ENCODE measurements at regions not wholly inside any gene's neighbourhood (a gene's known extent, or its start where the extent isn't known, plus 50 kb on each side); places are given as distances from the start of the nearest gene placed in this dataset.
"Not testable (repeated sequence)": the region's sequence is repeated elsewhere in the genome, so short reads cannot be mapped to it uniquely, and the experiment has no call there.

- no peak for DNase-seq (ENCODE audit: low read depth)
These were observed 391.6 kb upstream of the PROK2 start for GRCh38 chr3:72176537-72177041.

- DNase-seq (ENCODE audit: low read depth), result no peak
These were observed 390.4 kb upstream of the PROK2 start for GRCh38 chr3:72175296-72175858.

DNA sequence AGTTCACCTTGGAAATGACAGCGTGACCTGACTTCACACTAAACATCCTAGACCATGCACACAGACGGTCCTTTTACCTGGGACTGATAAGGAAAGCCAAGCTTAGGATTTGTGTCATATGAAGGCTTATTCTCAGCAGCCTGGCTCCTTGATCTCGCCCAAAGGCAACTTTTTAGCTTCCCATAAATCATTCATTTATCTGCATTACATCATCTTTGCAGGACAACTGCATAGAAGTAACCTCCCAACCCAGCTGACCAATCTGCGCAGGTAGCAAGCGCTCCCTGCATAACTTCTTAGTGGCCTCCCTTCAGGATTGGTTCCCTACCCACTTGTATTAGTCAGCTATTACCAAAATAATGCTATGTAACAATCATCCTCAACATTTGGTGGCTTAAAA, 389.9 kb upstream of the PROK2 start:
- DNase-seq (ENCODE audit: low read depth), result no peak

GRCh38 chr3:72174040-72174439, 389.1 kb upstream of the PROK2 start:
- no peak for DNase-seq (ENCODE audit: low read depth)

DNA sequence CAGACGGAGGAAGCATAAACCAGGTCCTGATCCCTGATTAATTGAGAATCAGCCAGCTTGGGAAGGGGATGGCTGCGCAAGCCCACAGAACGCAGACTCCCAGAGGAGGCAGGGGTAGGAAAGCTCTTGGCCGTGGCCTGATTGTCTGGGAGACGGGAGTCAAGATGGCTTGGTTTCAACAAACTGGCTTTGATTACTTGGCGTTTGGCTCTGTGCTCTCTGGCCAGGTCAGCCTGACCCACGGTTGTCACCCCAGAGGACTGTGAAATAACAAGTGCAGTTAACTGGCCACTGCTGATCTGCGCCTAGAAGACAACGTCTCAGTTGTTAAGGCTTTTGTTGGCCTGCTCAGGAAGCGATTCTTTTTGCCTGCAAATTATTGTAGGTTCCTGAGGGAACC, 387.0 kb upstream of the PROK2 start:
- no peak for DNase-seq (ENCODE audit: low read depth)

DNA sequence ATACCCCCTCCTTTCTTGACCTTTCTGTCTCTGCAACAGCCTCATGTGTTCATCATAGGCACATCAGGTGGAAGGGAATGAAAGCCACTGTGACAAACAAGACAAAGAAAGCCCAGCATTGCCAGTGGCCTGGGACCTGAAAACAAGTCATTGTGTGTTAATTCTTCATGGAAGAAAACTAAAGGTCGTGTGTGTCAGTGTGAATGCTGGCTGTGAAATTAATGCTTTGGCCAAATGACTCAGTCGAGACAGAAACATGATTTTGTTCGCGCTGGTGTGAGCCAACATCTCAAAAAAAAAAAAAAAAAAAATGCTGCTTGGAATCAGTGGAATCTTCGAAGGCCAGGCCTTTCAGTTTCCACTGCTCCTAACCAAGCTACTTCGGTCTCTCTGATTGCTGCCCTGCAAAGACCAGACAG, 386.5 kb upstream of the PROK2 start:
- no peak for DNase-seq (ENCODE audit: low read depth)

GRCh38 chr3:72169561-72170472, 384.9 kb upstream of the PROK2 start:
- no peak for DNase-seq (ENCODE audit: low read depth)

DNA sequence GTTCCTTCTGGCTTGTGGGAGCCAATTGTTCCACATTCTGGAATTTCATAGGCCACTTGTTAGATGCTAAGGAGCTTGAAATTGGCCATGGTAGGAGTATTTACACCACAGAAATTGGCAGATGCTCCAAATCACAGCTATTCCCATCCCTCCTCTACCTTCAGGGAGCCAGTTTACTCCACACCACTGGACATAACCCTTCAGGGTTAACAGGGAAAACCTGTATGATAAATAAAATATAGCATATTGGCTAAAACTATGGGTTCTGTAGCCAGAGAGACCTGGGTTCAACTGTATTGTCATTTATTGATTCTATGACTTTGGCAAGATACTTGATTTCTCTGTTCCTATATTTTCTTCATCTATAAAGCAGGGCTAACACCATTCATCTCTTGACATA, 384.2 kb upstream of the PROK2 start:
- no peak for DNase-seq (ENCODE audit: low read depth)

DNA sequence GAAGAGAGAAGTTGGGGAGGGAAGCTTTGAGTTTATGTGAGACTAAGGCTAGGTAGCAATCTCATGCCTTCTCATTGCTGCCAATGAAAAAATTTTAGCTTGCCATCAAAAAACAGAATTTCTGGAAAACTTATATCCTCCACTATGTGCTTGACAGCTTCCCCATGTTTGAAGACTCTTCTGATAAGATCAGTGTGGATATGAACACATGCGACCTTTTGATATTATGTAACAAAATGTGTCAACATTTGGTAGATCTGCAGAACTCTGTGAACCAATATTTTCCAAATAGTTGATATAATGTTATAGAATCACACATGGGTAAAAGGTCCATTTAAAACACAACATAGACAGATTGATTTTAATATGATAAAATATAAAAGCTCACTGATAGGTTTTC, 380.9 kb upstream of the PROK2 start:
- no peak for DNase-seq (ENCODE audit: low read depth)

- no peak for DNase-seq (ENCODE audit: low read depth)
These were observed 380.4 kb upstream of the PROK2 start for GRCh38 chr3:72165317-72165716.

GRCh38 chr3:72164635-72164978, 379.7 kb upstream of the PROK2 start:
- DNase-seq (ENCODE audit: low read depth), result no peak

DNA sequence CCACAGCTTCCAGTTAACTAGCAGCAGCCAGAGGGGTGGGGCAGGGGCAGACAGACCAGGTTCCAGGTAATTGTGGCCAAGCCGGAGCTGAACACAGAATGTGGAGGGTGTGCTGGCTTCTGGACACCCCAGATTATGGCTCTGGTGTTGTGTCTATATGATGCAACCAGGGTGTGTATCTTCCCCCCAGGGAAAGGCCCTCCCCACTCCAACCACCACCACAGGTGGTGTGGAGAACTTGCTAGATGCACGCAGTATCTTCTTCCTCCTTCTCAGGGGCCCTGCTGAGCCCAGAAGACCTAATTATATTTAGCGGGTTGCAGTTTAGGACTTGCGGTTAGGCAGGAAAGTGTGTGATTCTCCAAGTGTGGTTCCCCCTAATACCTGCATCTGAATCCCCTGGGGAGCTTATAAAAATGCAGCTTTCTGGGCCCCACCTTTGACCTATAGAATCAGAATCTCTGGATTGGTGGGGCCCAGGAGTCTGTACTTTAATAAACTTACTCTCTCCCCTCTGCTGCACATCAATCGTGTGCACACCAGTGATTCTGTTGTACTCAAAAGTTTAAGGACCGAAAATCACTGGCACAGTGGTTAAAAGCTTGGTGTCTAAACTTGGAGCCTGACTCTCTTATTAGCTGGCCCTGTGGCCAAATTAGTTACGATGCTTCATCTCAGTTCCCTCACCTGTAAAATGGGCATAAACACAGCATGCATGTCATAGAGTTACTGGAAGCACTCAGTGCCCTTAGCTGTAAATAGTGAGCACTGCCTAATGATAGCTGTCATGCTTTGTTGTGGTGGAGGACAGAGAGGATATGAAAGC, 379.1 kb upstream of the PROK2 start:
- no peak for DNase-seq (ENCODE audit: low read depth)

GRCh38 chr3:72162649-72163184, 377.8 kb upstream of the PROK2 start:
- DNase-seq (ENCODE audit: low read depth), result no peak

DNA sequence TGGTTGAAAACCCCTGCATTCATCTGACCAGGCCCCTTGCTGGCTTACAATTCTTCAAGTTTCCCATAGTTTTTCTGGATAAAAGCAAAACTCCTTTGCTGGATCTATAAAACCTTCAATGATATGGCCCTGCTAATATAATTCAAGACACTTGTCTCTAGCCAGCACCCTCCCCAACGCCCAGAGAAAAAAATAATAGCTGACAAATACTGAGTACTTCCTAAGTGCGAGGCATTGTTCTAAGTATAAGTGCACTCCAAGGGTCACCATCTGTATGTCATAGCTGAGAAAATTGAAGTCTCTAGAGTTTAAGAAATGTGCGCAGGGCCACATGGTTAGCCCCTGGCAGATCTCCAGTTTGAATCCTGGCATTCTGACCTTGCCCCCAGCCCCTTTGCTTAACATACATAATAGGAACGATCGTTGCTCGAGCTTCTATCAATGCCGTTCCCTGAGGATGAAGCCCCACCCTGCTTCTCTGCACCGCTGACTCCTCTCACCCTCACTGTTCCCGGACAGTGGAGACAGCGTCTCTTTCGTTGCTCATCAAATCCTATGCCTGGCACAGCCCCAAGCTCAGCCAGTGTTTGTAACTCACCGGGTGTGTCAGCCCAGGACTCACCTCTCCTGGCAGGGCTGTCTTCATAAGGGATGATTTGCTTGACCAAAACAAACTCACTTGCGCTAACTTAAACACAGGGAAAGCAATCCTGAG, 377.1 kb upstream of the PROK2 start:
- DNase-seq (ENCODE audit: low read depth), result no peak

DNA sequence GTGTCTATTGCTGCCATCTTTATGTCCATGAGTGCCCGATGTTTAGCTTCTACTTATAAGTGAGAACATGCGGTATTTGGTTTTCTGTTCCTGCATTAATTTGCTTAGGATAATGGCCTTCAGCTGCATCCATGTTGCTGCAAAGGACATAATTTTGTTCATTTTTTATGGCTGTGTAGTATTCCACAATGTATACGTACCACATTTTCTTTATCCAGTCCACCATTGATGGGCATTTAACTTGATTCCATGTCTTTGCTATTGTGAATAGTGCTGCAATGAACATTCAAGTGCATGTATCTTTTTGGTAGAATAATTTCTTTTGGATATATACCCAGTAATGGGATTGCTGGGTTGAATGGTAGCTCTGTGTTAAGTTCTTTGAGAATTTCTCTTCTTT, 376.3 kb upstream of the PROK2 start:
- not testable (repeated sequence) for DNase-seq (ENCODE audit: low read depth)

- no peak for DNase-seq (ENCODE audit: low read depth)
These were observed 375.4 kb upstream of the PROK2 start for GRCh38 chr3:72160351-72160750.

GRCh38 chr3:72159487-72159886, 374.5 kb upstream of the PROK2 start:
- DNase-seq (ENCODE audit: low read depth), result no peak

- DNase-seq (ENCODE audit: low read depth), result no peak
These were observed 373.8 kb upstream of the PROK2 start for GRCh38 chr3:72158639-72159326.

DNA sequence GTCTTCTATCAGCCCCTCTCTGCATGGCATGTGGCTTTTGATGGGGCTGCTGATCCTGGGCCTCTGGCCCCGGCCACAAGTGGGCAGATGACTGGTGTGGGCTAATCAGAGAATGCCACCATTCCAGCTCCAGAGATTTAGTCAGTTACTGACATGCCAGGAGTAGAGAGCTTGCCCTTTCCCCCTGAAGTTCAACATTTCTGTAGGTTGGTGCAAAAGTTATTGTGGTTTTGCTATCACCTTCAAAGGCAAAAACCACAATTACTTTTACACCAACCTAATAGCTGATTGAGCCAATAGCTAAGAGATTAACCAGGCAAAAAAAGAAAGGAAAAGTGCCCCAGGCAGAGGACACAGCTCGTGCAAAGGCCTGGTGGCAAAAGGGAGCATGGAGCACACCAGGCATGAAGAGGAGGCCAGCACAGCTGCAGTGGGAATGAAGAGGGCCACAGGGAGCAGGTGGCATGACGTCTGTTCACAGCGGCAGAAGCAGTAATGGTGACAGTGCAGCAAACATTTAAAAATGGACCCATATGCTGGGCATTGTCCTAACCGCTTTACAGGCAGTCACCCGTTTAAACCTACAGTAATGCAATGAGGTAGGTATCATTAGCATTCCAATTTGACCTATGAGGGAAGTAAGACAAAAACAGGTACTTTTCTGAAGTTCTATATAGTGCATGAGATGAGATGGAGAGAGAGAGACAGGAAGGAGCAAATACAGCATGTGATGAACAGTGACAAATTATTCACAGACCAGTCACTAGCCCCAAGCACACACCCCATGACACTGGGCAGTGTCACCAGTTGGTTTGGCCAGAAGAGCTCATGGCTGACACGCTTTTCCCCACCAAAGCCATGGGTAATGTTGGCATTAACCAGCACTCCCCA, 373.0 kb upstream of the PROK2 start:
- DNase-seq (ENCODE audit: low read depth), result no peak

DNA sequence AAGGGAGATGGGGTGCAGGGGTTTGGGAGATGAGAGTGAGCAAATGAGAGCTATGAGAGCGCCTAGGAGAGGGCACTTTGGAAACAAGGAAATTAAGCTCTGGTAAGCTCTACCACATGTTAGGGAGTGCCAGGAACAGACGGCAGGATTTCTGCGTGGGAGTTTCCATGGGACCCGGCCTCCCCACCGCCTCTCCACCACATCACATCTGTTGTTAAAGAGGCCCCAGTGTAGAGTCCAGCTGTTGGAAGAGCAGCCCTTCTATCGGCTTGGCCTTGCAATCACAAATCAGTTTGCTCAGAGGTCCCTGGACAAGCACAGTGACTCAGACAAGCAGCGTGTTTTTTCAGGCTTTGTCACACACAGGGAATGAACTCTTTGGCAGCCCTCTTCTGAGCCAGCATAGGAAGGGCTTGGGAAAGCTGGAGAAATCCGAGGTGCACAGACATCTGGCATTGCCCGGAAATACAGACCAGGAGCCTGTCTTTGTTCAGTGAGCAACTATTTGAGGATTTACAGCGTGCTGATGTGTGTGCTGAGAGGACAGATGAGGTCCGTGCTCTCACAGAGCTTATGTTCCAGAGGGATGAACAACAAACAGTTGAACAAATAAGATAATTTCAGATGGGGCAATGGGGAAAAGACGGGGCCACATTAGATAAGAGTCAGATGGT, 370.6 kb upstream of the PROK2 start:
- no peak for DNase-seq (ENCODE audit: low read depth)

All from stimulated activated CD4-positive, alpha-beta T cell treated with anti-CD3 and anti-CD28 coated beads, Interleukin-2, amount 100 ng/mL, for 4 hours (primary cell).